Immature natural killer cell (primary cell): ENCODE measurements at regions not wholly inside any gene's neighbourhood (a gene's known extent, or its start where the extent isn't known, plus 50 kb on each side); places are given as distances from the start of the nearest gene placed in this dataset.

Source experiments
- DNase-seq, 3 donors: peaks; one replicate each; pipeline ENCODE4 v3.0.0; 2022; ENCODE audit warnings: mixed read lengths in 1 of 3
- H3K27ac Mint-ChIP-seq, 6 donors: one replicate each; pipeline ENCODE4 v1.8.0; 2020; ENCODE audit warnings: mixed read lengths in 6 of 6, mild to moderate bottlenecking in 5 of 6, inconsistent platforms in 4 of 6, moderate library complexity in 3 of 6
- H3K27me3 Mint-ChIP-seq, 3 donors: one replicate each; pipeline ENCODE4 v1.8.0; 2020 to 2021; ENCODE audit warnings: low read depth in 3 of 3, mild to moderate bottlenecking in 3 of 3, mixed read lengths in 3 of 3, moderate library complexity in 3 of 3, inconsistent platforms in 1 of 3
- H3K36me3 Mint-ChIP-seq, 3 donors: one replicate each; pipeline ENCODE4 v1.8.0; 2020; ENCODE audit warnings: mixed read lengths in 3 of 3, inconsistent platforms in 2 of 3, mild to moderate bottlenecking in 2 of 3
- H3K4me1 Mint-ChIP-seq, 2 donors: one replicate each; pipeline ENCODE4 v1.8.0; 2020; ENCODE audit warnings: inconsistent platforms in 2 of 2, mild to moderate bottlenecking in 2 of 2, mixed read lengths in 2 of 2, moderate library complexity in 1 of 2
- H3K4me3 Mint-ChIP-seq, 5 donors: one replicate each; pipeline ENCODE4 v1.8.0; 2020; ENCODE audit warnings: mild to moderate bottlenecking in 5 of 5, mixed read lengths in 5 of 5, inconsistent platforms in 3 of 5, moderate library complexity in 3 of 5
- H3K9me3 Mint-ChIP-seq, 6 donors: one replicate each; pipeline ENCODE4 v1.8.0; 2020; ENCODE audit warnings: mild to moderate bottlenecking in 6 of 6, mixed read lengths in 6 of 6, inconsistent platforms in 4 of 6, moderate library complexity in 3 of 6

DNA sequence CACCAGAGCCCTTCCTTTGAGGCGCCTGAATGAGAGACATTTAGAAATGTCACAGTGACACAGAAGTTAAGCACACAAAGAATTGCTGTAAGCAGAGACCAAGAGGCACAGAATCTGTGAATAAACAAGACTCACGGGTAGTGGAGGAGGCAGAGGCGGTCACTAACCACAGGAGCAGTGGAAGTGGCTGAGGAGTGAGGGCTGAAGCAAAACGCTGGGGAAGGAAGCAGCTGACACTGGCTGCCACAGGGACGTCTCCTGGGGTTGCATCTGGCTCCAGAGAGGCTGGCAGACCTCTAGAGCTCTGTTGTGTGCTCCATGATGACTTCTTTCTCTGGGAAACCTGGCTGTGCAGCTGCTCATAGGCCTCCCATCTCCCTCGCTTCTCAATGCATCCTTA lies 65.0 kb upstream of the SLC2A12 start:
- H3K9me3 Mint-ChIP-seq: no peaks in the 10 kb centered on the region
- no peaks in the 10 kb centered on the region for H3K4me1 Mint-ChIP-seq
- H3K27ac Mint-ChIP-seq: no peak overlapping the region
- H3K4me3 Mint-ChIP-seq: no peak overlapping the region
- DNase-seq: no peak
- H3K36me3 Mint-ChIP-seq: no peaks in the 10 kb centered on the region
- peaks cover 2 to 10% (median 6%) of the 10 kb centered on the region in 3 donors for H3K27me3 Mint-ChIP-seq

DNA sequence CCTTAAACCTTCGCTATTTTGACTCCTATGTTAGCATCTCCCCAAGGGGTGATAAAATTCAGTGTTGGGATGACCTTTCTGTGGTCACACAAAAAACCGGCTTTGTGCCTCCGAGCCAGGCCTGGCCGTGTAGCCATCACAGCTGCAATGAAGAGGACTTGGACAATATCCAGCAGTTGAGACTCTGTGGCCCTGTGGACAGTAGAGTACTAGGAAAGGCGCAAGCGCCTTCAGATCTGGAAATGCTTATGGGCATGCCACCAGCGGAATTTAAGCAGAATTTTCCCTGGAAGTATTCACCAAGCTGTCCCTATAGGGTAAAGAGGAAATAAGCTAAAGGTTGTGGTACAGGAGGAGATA lies 63.3 kb upstream of the SLC2A12 start:
- DNase-seq: no peak
- no peaks in the 10 kb centered on the region for H3K4me1 Mint-ChIP-seq
- no peaks in the 10 kb centered on the region for H3K9me3 Mint-ChIP-seq
- peak overlapping the region in 1 of 6 donors; percentile 32 for H3K27ac Mint-ChIP-seq
- peaks cover 2 to 12% (median 6%) of the 10 kb centered on the region in 3 donors for H3K27me3 Mint-ChIP-seq
- no peak overlapping the region for H3K4me3 Mint-ChIP-seq
- H3K36me3 Mint-ChIP-seq: no peaks in the 10 kb centered on the region

DNA sequence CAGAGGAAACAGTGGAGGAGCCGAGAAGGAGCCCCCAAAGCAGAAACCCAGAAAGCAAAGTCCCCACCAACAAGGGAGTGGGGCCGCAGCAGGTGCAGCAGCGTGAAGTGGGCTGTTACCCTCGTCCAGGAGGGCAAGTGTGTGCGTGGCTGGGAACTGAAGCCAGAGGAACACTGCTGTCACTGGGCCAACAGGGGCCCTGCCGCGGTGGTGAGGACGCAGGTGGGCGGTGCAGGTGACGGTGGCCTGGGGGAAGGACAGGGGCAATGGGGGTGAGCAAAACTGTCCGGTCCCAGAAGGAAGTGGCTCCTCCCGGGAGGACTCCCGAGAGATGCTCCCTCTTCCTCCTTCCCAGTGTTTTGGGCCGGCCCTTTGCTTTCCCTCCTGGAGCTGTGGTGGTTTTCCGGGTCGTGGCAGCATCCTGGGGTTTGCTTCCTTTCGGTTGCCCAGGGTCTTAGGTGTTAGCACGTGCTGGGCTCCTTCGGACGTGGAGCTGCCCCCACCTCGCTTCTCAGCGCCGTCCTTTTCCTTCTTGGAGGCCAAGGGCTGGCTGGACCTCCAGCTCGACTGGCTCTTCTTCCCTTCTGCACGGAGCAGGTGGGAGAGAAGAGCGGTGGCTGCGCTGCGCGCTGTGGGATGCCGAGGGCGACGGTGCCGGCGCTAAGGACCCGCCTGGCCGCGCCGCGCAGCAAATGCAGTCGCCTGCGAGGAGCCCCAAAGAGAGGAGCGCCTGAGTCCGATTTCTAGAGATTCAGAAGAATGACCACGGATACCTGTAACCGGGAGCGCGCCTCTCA lies 62.7 kb upstream of the SLC2A12 start:
- H3K36me3 Mint-ChIP-seq: no peaks in the 10 kb centered on the region
- H3K4me1 Mint-ChIP-seq: no peaks in the 10 kb centered on the region
- H3K27me3 Mint-ChIP-seq: peaks cover 2 to 12% (median 6%) of the 10 kb centered on the region in 3 donors
- H3K27ac Mint-ChIP-seq: no peak overlapping the region
- H3K4me3 Mint-ChIP-seq: no peak overlapping the region
- no peaks in the 10 kb centered on the region for H3K9me3 Mint-ChIP-seq
- no peak for DNase-seq

GRCh38 chr6:134114489-134114888 lies 62.1 kb upstream of the SLC2A12 start:
- Mint-ChIP-seq H3K9me3 (no peaks in the 10 kb centered on the region), H3K27me3 (peaks cover 2 to 12% (median 6%) of the 10 kb centered on the region in 3 donors), H3K4me1 (no peaks in the 10 kb centered on the region), H3K4me3 (no peak overlapping the region), H3K36me3 (no peaks in the 10 kb centered on the region), H3K27ac (no peak overlapping the region)
- DNase-seq: no peak

DNA sequence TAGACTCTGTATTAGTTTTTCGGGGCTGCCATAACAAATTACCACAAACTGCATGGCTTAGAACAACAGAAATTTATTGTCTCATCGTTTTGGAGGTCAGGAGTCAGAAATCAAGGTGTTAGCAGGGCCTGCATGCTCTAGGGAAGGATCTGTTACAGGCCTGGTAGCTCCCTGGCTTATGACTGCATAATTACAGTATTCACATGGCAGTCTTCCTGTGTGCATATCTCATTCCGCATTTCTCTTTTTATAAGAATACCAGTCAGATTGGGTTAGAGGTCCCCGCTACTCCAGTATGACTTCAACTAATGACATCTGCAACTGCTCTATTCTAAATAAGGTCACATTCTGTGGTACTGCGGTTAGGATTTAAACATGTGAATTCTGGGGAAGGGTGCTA lies 59.3 kb upstream of the SLC2A12 start:
- Mint-ChIP-seq H3K36me3 (no peaks in the 10 kb centered on the region), H3K27me3 (peaks cover 2 to 10% (median 6%) of the 10 kb centered on the region in 3 donors), H3K9me3 (no peaks in the 10 kb centered on the region), H3K4me1 (no peaks in the 10 kb centered on the region), H3K27ac (no peak overlapping the region), H3K4me3 (no peak overlapping the region)
- no peak for DNase-seq

DNA sequence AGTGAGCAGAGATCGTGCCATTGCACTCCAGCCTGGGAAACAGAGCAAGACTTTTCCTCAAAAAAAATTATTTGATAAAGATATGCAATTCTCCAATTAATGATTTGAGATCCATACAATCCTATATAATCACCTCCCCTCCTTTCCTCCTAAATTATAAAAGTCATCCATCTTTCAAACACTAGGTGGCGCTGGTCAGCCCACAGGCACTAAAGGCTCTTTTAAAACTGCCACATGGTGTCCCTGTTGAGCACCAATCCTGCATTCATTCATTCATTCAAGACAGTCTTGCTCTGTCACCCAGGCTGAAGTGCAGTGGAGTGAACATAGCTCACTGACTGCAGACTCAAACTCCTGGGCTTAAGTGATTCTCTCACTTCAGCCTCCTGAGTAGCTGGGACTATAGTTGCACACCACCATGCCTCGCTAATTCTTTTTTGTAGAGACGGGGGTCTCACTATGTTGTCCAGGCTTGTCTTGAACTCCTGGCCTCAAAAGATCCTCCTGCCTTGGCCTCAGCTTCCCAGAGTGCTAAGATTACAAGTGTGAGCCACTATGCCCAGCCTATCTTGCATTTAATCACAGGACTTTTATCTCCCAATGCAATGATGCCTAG lies 58.7 kb upstream of the SLC2A12 start:
- Mint-ChIP-seq H3K27me3 (peaks cover 2 to 9% (median 6%) of the 10 kb centered on the region in 3 donors), H3K9me3 (no peaks in the 10 kb centered on the region), H3K4me1 (no peaks in the 10 kb centered on the region), H3K4me3 (no peak overlapping the region), H3K36me3 (no peaks in the 10 kb centered on the region), H3K27ac (no peak overlapping the region)
- peak; percentile 47 to 52 (median 49) for DNase-seq

GRCh38 chr6:134106702-134107101 lies 54.3 kb upstream of the SLC2A12 start:
- H3K9me3 Mint-ChIP-seq: no peaks in the 10 kb centered on the region
- H3K36me3 Mint-ChIP-seq: no peaks in the 10 kb centered on the region
- peaks cover 0 to 3% (median 2%) of the 10 kb centered on the region in 3 donors for H3K27me3 Mint-ChIP-seq
- H3K4me3 Mint-ChIP-seq: no peak overlapping the region
- no peak overlapping the region for H3K27ac Mint-ChIP-seq
- H3K4me1 Mint-ChIP-seq: no peaks in the 10 kb centered on the region
- DNase-seq: no peak

GRCh38 chr6:134105940-134106339 lies 53.5 kb upstream of the SLC2A12 start:
- Mint-ChIP-seq H3K4me1 (no peaks in the 10 kb centered on the region), H3K9me3 (no peaks in the 10 kb centered on the region), H3K27me3 (peaks cover 0 to 3% (median 2%) of the 10 kb centered on the region in 3 donors), H3K36me3 (no peaks in the 10 kb centered on the region), H3K27ac (no peak overlapping the region), H3K4me3 (no peak overlapping the region)
- no peak for DNase-seq

DNA sequence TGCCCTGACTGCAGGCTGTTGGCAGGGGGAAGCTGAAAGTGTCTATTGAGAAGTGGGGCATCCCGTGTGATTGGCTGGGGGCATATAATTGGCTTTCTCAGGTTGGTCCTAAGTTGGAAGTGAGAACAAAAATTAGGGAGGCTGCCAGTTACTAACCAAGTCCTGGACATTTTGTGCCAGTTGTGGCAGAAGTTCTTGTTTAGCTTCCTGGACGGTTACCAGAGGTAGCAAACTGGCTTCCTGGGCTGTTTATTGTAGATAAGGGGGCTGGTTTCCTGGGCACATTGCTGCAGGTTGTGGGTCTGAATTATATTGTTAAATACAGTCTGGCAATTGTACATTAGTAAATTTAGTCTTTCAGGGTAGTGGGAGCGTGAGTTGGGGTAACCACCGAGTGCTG lies 50.6 kb upstream of the SLC2A12 start:
- Mint-ChIP-seq H3K36me3 (no peaks in the 10 kb centered on the region), H3K9me3 (no peaks in the 10 kb centered on the region), H3K4me3 (no peak overlapping the region), H3K27me3 (peaks cover 2 to 8% (median 3%) of the 10 kb centered on the region in 3 donors), H3K27ac (no peak overlapping the region), H3K4me1 (no peaks in the 10 kb centered on the region)
- no peak for DNase-seq
